Endothelial cell of umbilical vein (primary cell): ENCODE measurements at regions not wholly inside any gene's neighbourhood (a gene's known extent, or its start where the extent isn't known, plus 50 kb on each side); places are given as distances from the start of the nearest gene placed in this dataset.

Experiments
- BruUV-seq: library from RNA; stranded (reverse); fragments of 400-500 nt; replicated peaks from 2 replicates; lab custom pipeline; 2021; lab: Mats Ljungman, UMichigan
- CTCF ChIA-PET: fragments of 300-600, 350-600 bp; sonication (Branson Sonifier 250); formaldehyde crosslinking; loops from one replicate; lab custom pipeline; 2021; ENCODE audit warnings: antibody characterized with exemption, inconsistent platforms; lab: Charles Lee
- POLR2A ChIA-PET: fragments of 300-600, 350-600 bp; sonication (Branson Sonifier 250); formaldehyde crosslinking; loops from one replicate; lab custom pipeline; 2021; ENCODE audit warnings: antibody characterized with exemption, inconsistent platforms; lab: Charles Lee
- DNase-seq: peaks from one replicate; pipeline ENCODE4 v3.0.0-alpha.2; 2011; ENCODE audit warnings: low read depth, low spot score
- FAIRE-seq: peaks from 2 replicates; lab custom pipeline; 2011; peaks lifted over from hg19 to GRCh38; lab: Jason Lieb, UNC
- H2AFZ ChIP-seq: 2 replicates; pipeline ENCODE4 v1.6.0; 2012; ENCODE audit warnings: low read depth, low read length, control low read depth, inconsistent platforms
- H3K27ac ChIP-seq: 2 replicates; pipeline ENCODE4 v1.5.1; 2011; ENCODE audit warnings: low read depth, mild to moderate bottlenecking, control low read depth, low read length, moderate library complexity; ENCODE audit not compliant: insufficient read depth
- H3K27me3 ChIP-seq, 2 experiments: 2 replicates each; pipeline versions ENCODE4 v1.6.0 to v1.6.1; 2011; ENCODE audit warnings: low read length in 2 of 2, mixed read lengths in 1 of 2; ENCODE audit not compliant: control insufficient read depth in 2 of 2, insufficient read depth in 2 of 2
- H3K36me3 ChIP-seq, 2 experiments: 2 replicates in 1 of 2; 3 replicates in 1 of 2; pipeline ENCODE4 v1.5.1; 2011; ENCODE audit warnings: low read length in 2 of 2, mild to moderate bottlenecking in 1 of 2, moderate library complexity in 1 of 2; ENCODE audit not compliant: control insufficient read depth in 2 of 2, insufficient read depth in 2 of 2; ENCODE audit errors: extremely low read depth in 1 of 2
- H3K4me1 ChIP-seq: 3 replicates; pipeline ENCODE4 v1.5.1; 2011; ENCODE audit warnings: mild to moderate bottlenecking, low read length; ENCODE audit not compliant: control insufficient read depth, insufficient read depth; ENCODE audit errors: extremely low read depth
- H3K4me2 ChIP-seq: 2 replicates; pipeline ENCODE4 v1.6.1; 2011; ENCODE audit warnings: low read length, control low read depth, mixed read lengths; ENCODE audit not compliant: insufficient read depth
- H3K4me3 ChIP-seq, 3 experiments: fragments of 200-600 bp in 1 of 3; sonication (generic), shearing (Covaris generic) in 1 of 3; replicated peaks in 1 of 3; 2 replicates each; pipeline ENCODE4 v1.5.1; 2011 to 2016; ENCODE audit warnings: control low read depth in 3 of 3, low read length in 3 of 3, mild to moderate bottlenecking in 2 of 3, inconsistent platforms in 1 of 3, low read depth in 1 of 3, moderate library complexity in 1 of 3; ENCODE audit not compliant: insufficient read depth in 1 of 3
- H3K79me2 ChIP-seq: 2 replicates; pipeline ENCODE4 v1.6.0; 2012; ENCODE audit warnings: low read length, inconsistent platforms; ENCODE audit not compliant: control insufficient read depth, insufficient read depth
- H3K9ac ChIP-seq: replicated peaks from 2 replicates; pipeline ENCODE3; 2011; ENCODE audit warnings: low read length, control low read depth; ENCODE audit not compliant: insufficient read depth; ENCODE audit errors: extremely low read depth
- H3K9me1 ChIP-seq: replicated peaks from 3 replicates; pipeline ENCODE4 v1.6.0; 2011; ENCODE audit warnings: mild to moderate bottlenecking, low read length; ENCODE audit not compliant: control insufficient read depth, insufficient read depth; ENCODE audit errors: extremely low read depth
- H3K9me3 ChIP-seq: replicated peaks from 2 replicates; pipeline ENCODE4 v1.5.1; 2012; ENCODE audit warnings: low read length, inconsistent platforms; ENCODE audit not compliant: control insufficient read depth, insufficient read depth
- H4K20me1 ChIP-seq: replicated peaks from 2 replicates; pipeline ENCODE3; 2011; ENCODE audit warnings: mild to moderate bottlenecking, low read length; ENCODE audit not compliant: control insufficient read depth, insufficient read depth; ENCODE audit errors: extremely low read depth
- CTCF ChIP-seq, 2 donors: IDR thresholded peaks; 1 replicate in 1 of 2; 2 replicates in 1 of 2; pipeline ENCODE4 v1.5.1; 2011; ENCODE audit warnings: low read length in 2 of 2, mild to moderate bottlenecking in 2 of 2, moderate library complexity in 2 of 2, control low read depth in 1 of 2, inconsistent platforms in 1 of 2, low read depth in 1 of 2; ENCODE audit not compliant: insufficient read depth in 1 of 2; ENCODE audit errors: extremely low read depth in 1 of 2
- EZH2 ChIP-seq: IDR thresholded peaks from 2 replicates; pipeline ENCODE4 v1.6.1; 2012; ENCODE audit warnings: borderline replicate concordance, low read depth, mild to moderate bottlenecking, moderate library complexity, low read length, inconsistent platforms; ENCODE audit not compliant: severe bottlenecking
- FOS ChIP-seq: IDR thresholded peaks from 2 replicates; pipeline ENCODE4 v1.6.1; 2011; ENCODE audit warnings: mild to moderate bottlenecking, low read length, moderate library complexity, borderline replicate concordance; ENCODE audit not compliant: insufficient read depth
- GATA2 ChIP-seq: IDR thresholded peaks from 2 replicates; pipeline ENCODE4 v1.7.0; 2011; ENCODE audit warnings: low read depth, mild to moderate bottlenecking, moderate library complexity, mixed read lengths, low read length; ENCODE audit not compliant: insufficient read length, insufficient read depth
- JUN ChIP-seq: IDR thresholded peaks from 2 replicates; pipeline ENCODE4 v1.6.1; 2011; ENCODE audit warnings: borderline replicate concordance, low read depth; ENCODE audit not compliant: insufficient read length, insufficient read depth
- MAX ChIP-seq: IDR thresholded peaks from 2 replicates; pipeline ENCODE4 v1.6.1; 2011; ENCODE audit not compliant: insufficient read depth, insufficient read length
- MYC ChIP-seq: IDR thresholded peaks from one replicate; pipeline ENCODE4 v1.6.1; 2011; ENCODE audit warnings: mild to moderate bottlenecking, low read depth, low read length
- POLR2A ChIP-seq: IDR thresholded peaks from 2 replicates; pipeline ENCODE4 v1.6.1; 2012; ENCODE audit warnings: low read depth, mild to moderate bottlenecking, control low read depth, low read length
- POLR2AphosphoS5 ChIP-seq: IDR thresholded peaks from 2 replicates; pipeline ENCODE4 v1.6.1; 2012; ENCODE audit warnings: low read depth, mild to moderate bottlenecking, control low read depth, low read length, moderate library complexity; ENCODE audit not compliant: insufficient read depth
- dilution Hi-C: fragments of 300-500 bp; cut with MboI; formaldehyde crosslinking; loops from one replicate; pipeline ENCODE4 v1.15.0; 2019; ENCODE audit warnings: low sequenced_read_pairs; ENCODE audit not compliant: extremely low pct_ligation_motif_present
- intact Hi-C: fragments of 100-400 bp; cut with micrococcal nuclease; formaldehyde crosslinking; loops from one replicate; pipeline ENCODE4 v1.10.0; 2022

DNA sequence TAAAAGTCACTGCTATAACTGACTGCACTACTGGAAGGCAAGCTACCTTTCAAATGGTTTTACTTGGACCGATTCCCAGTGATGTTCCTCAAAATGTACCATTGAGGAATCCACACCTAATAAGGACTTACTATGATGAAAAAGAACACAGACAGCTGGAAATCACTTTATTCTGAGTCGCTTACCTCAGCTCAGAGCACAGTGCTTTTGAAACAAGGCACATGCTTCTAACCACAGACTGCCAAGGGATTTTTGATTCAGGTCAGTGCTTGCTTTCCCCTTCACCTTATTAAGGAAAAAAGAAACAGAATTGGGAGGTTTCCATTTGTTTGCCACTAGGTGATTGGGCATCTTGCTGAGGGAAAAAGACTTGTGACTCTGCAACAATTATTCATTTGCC, 707.5 kb upstream of the FSHR start:
- CTCF ChIA-PET, result no interaction called here
- no peak overlapping the region for H3K4me2 ChIP-seq
- no peak overlapping the region for H2AFZ ChIP-seq
- no peaks in the 10 kb centered on the region for H3K27me3 ChIP-seq
- dilution Hi-C loops (no loop called here), intact Hi-C loops (no loop called here)
- no peaks in the 10 kb centered on the region for H3K79me2 ChIP-seq
- no peak overlapping the region for H3K27ac ChIP-seq
- no peak for TF ChIP-seq MYC
- TF ChIP-seq POLR2A, result no peak
- no peak for TF ChIP-seq EZH2
- TF ChIP-seq GATA2, result no peak
- no peak for TF ChIP-seq MAX
- no peak for TF ChIP-seq POLR2AphosphoS5
- TF ChIP-seq JUN, result no peak
- TF ChIP-seq FOS, result no peak
- TF ChIP-seq CTCF (IDR thresholded peaks at IDR 0.05; ENCODE audit: extremely low read depth in 1 of 2, insufficient read depth in 1 of 2, low read depth in 1 of 2, low read length in 2 of 2), result no peak
- no peak overlapping the region for H3K9ac ChIP-seq
- POLR2A ChIA-PET, result no interaction called here
- no peak for FAIRE-seq
- no peak overlapping the region for H3K4me3 ChIP-seq
- DNase-seq, result no peak
- no peaks in the 10 kb centered on the region for H4K20me1 ChIP-seq
- H3K9me3 ChIP-seq, result no peaks in the 10 kb centered on the region
- H3K4me1 ChIP-seq, result no peaks in the 10 kb centered on the region
- no peaks in the 10 kb centered on the region for H3K36me3 ChIP-seq
- BruUV-seq, result no TSS peak
- no peaks in the 10 kb centered on the region for H3K9me1 ChIP-seq
